ENCODE measurements at regions not wholly inside any gene's neighbourhood (a gene's known extent, or its start where the extent isn't known, plus 50 kb on each side); places are given as distances from the start of the nearest gene placed in this dataset.
"Not testable (repeated sequence)": the region's sequence is repeated elsewhere in the genome, so short reads cannot be mapped to it uniquely, and the experiment has no call there.

DNA sequence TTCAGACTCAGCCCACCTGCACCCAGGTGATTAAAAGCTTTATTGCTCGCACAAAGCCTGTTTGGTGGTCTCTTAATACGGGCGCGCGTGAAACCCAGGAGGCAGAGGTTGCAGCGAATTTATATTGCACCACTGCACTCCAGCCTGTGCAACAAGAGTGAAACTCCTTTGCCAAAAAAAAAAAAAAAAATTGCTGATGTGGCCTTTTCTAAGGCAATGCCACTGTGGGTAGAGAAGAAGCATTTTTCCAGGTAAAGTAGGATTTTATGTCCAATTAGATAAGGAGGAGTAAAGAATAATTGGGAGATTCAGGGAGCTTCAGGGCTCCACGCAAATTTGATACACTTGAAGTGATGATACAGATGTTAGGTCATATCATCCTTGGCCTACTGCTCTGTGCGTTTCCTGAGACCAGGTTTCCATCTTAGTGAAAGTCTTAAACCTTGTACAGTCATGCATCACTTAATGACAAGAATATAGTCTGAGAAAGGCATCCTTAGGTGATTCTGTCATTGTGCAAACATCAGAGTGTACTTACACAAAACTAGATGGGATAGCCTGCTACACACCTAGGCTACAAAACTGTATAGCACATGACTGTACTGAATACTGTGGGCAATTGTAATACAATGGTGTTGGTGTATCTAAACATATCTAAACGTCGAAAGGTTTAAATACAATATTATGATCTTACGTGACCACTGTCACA is 150.9 kb downstream of the SPRY2 start:
- no peak overlapping the region for H3K27ac Mint-ChIP-seq
- no peaks in the 10 kb centered on the region for H3K9me3 Mint-ChIP-seq
- H3K27me3 Mint-ChIP-seq = no peaks in the 10 kb centered on the region
- DNase-seq (ENCODE audit: low spot score) (no peak), ATAC-seq (no peak)
- no peaks in the 10 kb centered on the region for H3K4me1 Mint-ChIP-seq (ENCODE audit: low read depth in 2 of 2)
- H3K4me3 Mint-ChIP-seq = no peak overlapping the region
- H3K36me3 Mint-ChIP-seq = no peaks in the 10 kb centered on the region

DNA sequence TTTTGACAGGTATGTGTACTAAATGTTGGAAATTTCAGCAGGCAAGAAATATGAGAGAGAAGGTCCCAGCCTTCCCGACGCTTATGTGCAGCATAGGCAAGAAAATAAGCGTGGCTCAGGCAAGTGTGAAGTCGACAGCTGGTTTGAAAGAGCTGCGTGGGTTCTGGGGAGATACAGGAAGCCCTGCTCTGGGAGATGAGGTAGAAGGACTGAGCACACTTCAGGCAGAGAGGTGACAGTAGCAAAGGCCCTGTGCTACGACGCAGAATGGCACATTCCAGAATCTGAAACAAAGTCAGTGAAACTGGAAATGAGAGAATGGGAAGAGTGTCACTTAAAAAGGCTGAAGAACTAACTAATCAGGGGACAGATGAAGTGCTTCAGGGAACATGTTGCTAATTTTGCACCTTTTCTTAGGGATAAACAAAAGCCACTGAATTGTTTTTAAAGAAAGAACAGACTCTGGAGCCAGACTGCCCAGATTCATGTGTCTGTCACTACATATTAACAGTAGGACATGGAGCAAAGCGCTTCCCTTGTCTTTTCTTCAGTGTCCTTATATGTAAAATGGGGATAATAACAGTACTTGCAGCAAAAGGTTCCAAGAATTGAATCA is 160.1 kb downstream of the SPRY2 start:
- Mint-ChIP-seq H3K4me3 (no peak overlapping the region), H3K27me3 (no peaks in the 10 kb centered on the region), H3K36me3 (no peaks in the 10 kb centered on the region), H3K27ac (no peak overlapping the region), H3K4me1 (ENCODE audit: low read depth in 2 of 2) (no peaks in the 10 kb centered on the region), H3K9me3 (no peaks in the 10 kb centered on the region)
- DNase-seq (ENCODE audit: low spot score) (no peak), ATAC-seq (no peak)

DNA sequence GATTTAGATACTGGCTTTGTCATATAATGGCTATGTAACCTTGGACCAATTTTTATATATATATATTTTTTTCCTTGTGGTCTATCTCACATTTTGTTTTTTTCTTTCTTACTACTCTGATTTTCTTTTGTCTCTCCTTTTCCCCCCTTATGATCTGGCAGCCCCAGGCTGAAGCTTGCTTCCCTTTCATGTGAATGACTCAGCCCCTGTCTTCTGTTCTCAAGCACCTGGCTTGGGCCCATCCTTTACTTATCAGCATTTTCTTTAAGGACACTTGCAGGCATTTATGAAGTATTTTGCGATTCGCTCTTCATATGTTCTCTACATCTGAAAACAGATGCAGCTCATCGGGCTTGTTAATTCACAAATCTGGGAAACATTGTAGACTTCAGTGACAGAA is 163.6 kb downstream of the SPRY2 start:
- Mint-ChIP-seq H3K27ac (no peak overlapping the region), H3K4me3 (no peak overlapping the region), H3K4me1 (ENCODE audit: low read depth in 2 of 2) (no peaks in the 10 kb centered on the region), H3K9me3 (no peaks in the 10 kb centered on the region), H3K27me3 (peaks cover 0 to 2% of the 10 kb centered on the region in 2 donors), H3K36me3 (no peaks in the 10 kb centered on the region)
- ATAC-seq (no peak), DNase-seq (ENCODE audit: low spot score) (no peak)

DNA sequence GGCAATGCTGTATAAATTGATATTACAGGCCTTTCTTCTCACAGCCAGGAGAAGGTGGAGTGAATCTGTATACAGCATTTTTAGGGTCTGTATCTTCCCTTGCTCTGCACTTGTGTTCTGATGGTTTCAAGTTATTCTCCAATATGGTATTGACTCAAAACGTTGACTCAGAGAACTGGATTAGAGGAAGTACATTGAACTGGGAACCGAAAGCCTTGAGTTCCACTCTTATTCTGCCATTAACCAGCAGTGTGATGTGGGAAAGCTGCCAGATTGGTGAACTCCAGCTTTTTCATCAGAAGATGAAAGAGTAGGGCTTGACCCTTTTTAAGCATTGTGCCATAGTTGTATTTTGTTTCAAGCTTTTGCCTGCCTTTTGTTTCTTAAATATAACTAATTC is 167.7 kb downstream of the SPRY2 start:
- no peak for ATAC-seq
- Mint-ChIP-seq H3K27me3 (peaks cover 0 to 2% of the 10 kb centered on the region in 2 donors), H3K36me3 (no peaks in the 10 kb centered on the region), H3K4me1 (ENCODE audit: low read depth in 2 of 2) (no peaks in the 10 kb centered on the region), H3K9me3 (no peaks in the 10 kb centered on the region), H3K27ac (no peak overlapping the region), H3K4me3 (no peak overlapping the region)
- DNase-seq (ENCODE audit: low spot score) = no peak

DNA sequence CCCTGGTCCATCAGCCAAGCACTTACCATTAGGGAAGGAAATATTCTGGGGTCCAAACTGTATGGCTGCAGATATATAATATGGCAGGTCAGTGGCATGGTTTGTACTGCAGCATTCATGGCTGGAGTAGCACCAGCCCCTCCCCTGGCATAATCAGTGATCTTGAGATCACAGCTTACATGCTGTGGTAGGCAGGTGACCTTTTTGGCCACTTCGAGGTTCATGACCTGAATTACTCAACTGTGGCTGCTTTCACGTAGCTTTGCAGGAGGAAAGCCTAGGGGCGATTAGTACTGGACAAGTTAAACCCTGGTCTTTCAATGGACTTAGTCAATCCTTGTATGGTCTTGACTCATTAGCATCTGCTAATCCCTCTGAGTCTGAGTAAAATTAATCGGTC is 169.8 kb downstream of the SPRY2 start:
- no peak overlapping the region for H3K4me3 Mint-ChIP-seq
- no peaks in the 10 kb centered on the region for H3K36me3 Mint-ChIP-seq
- DNase-seq (ENCODE audit: low spot score) (no peak), ATAC-seq (no peak)
- peaks cover 0 to 2% of the 10 kb centered on the region in 2 donors for H3K27me3 Mint-ChIP-seq
- no peaks in the 10 kb centered on the region for H3K4me1 Mint-ChIP-seq (ENCODE audit: low read depth in 2 of 2)
- H3K9me3 Mint-ChIP-seq = no peaks in the 10 kb centered on the region
- H3K27ac Mint-ChIP-seq = no peak overlapping the region

DNA sequence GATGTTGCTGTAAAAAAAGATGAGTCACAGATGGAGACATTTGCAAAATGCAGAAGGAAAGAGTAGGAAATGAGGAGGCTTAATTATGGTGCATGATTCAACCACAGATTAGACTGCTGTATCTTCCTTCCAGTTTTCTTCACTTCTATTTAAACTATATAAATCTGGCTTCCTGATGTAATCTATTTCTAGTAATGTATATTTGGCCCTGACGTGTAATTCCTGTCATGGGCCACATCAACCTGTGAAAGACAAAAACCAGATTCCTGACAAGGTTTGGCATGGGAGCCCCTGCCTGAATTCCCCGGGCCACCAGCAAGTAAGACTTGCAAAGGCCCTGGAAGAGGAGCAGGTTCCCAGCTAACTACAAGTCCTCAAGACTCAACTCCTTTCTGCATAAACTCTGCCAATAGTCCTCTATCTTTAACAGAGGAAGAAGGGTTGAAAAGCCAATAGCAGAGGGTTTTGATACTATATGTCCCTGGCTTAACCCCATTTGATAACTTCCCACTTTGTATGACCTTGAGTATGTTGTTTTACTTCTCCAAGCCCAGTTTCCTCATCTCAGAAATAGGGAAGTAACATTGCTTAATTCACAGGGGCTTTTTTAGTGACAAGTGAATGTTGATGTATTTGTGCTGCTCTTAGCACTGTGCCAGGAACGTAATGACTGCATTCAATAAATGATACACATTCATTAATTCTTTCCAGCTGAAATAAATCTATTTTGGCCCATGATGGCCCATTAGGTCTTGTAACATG is 172.7 kb downstream of the SPRY2 start:
- ATAC-seq = no peak

DNA sequence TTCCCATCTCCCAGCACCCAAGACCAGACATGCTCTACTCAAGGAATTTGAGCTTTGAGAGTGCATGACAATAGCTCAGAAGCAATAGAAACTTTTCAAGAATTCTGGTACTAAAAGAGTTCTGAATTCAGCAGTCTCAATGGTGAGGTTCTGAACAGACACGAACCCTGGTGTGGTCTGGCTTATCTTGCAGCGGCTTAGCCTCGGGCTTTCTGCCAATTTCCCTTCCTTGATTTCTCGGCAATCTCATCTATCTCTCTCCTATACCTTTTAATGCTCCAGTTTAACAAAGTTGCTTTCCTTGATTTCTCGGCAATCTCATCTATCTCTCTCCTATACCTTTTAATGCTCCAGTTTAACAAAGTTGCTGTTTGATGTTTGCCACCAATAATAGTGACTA is 174.6 kb downstream of the SPRY2 start:
- Mint-ChIP-seq H3K9me3 (no peaks in the 10 kb centered on the region), H3K27ac (no peak overlapping the region), H3K27me3 (no peaks in the 10 kb centered on the region), H3K4me3 (no peak overlapping the region), H3K36me3 (no peaks in the 10 kb centered on the region), H3K4me1 (ENCODE audit: low read depth in 2 of 2) (peaks cover 0 to 3% of the 10 kb centered on the region in 2 donors)
- ATAC-seq = no peak
- no peak for DNase-seq (ENCODE audit: low spot score)

More for the DNA sequence above, 172.7 kb downstream of the SPRY2 start:
- no peaks in the 10 kb centered on the region for H3K36me3 Mint-ChIP-seq
- no peak overlapping the region for H3K4me3 Mint-ChIP-seq
- no peak overlapping the region for H3K27ac Mint-ChIP-seq
- no peaks in the 10 kb centered on the region for H3K27me3 Mint-ChIP-seq
- H3K9me3 Mint-ChIP-seq = no peaks in the 10 kb centered on the region
- DNase-seq (ENCODE audit: low spot score) = no peak
- H3K4me1 Mint-ChIP-seq (ENCODE audit: low read depth in 2 of 2) = peaks cover 0 to 3% of the 10 kb centered on the region in 2 donors

DNA sequence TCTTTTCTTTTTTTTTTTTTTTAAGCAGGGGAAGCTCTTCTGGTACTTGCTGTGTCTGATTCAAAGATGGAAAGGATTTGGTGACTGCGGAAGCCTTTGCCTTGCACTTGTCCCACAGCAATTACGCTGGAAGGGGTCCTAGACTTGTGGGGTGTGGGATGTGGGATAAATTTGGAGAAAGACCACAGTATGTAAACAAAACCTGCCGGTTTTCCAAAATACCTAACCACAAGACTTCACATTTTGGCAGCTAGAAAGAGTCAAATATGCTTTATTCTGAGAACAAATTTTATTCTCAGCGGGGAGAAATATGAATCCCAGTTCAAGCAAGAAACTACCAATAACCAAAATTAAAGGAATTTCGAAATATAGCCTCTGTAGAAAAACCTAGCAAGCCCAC is 176.5 kb downstream of the SPRY2 start:
- DNase-seq (ENCODE audit: low spot score) (no peak), ATAC-seq (no peak)

DNA sequence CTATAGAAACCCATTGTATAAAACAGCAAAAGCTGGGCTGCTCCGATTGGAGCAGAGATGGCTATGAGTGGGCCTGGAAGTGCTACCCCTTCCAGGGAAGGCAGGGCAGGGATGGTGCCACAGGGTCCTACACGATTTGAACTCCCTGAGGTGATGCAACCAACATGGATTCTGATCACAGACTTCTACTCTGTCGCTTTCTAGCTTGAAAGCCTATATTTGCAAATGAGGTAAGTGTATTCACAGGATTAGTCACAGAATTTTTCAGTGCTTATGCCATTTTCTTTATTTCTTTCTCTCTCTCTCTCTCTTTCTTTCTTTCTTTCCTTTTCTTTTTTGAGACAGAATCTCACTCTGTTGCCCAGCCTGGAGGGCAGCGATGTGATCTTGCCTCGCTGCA is 179.0 kb downstream of the SPRY2 start:
- peaks cover 3% of the 10 kb centered on the region for H3K9me3 Mint-ChIP-seq
- peaks cover 0 to 3% of the 10 kb centered on the region in 2 donors for H3K4me1 Mint-ChIP-seq (ENCODE audit: low read depth in 2 of 2)
- H3K27me3 Mint-ChIP-seq = no peaks in the 10 kb centered on the region

More for the DNA sequence above, 176.5 kb downstream of the SPRY2 start:
- Mint-ChIP-seq H3K4me1 (ENCODE audit: low read depth in 2 of 2) (peaks cover 0 to 3% of the 10 kb centered on the region in 2 donors), H3K27ac (no peak overlapping the region), H3K4me3 (no peak overlapping the region), H3K36me3 (no peaks in the 10 kb centered on the region), H3K9me3 (no peaks in the 10 kb centered on the region), H3K27me3 (no peaks in the 10 kb centered on the region)

DNA sequence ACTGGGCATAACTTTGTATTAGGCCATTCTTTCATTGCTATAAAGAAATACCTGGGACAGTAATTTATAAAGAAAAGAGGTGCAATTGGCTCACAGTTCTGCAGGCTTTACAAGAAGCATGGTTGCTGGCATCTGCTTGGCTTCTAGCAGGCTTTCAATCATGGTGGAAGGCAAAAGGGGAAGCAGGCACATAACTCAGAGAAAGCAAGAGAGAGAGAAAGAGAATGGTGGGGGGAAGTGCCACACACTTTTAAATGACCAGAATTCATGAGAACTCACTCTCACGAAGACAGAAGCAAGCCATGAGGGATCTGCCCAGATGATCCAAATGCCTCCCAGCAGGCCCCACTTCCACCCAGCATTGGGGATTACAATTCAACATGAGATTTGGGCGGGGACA is 179.7 kb downstream of the SPRY2 start:
- ATAC-seq = no peak
- Mint-ChIP-seq H3K4me1 (ENCODE audit: low read depth in 2 of 2) (peaks cover 0 to 3% of the 10 kb centered on the region in 2 donors), H3K27ac (no peak overlapping the region)

More for the DNA sequence above, 179.0 kb downstream of the SPRY2 start:
- no peak for DNase-seq (ENCODE audit: low spot score)
- no peak overlapping the region for H3K4me3 Mint-ChIP-seq
- H3K27ac Mint-ChIP-seq = no peak overlapping the region
- no peak for ATAC-seq
- H3K36me3 Mint-ChIP-seq = no peaks in the 10 kb centered on the region

DNA sequence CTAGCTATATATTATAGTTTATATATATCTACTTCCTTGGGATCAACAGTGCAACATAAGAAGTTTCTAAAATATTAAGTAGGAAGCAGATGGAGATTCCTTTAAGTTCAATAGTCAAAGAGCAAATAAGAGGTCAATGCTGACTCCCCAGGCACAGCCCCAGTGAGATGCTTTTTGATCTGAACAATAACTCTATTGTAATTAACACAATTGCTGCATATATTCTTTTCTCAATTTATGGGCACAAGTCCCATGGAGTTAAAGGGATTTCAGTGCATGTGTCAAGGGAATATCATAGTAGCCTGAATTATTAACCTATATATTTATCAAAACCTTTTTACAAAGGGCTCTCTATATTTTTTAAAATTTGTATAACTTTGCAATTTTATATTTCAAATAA is 180.8 kb downstream of the SPRY2 start:
- Mint-ChIP-seq H3K4me3 (no peak overlapping the region), H3K36me3 (no peaks in the 10 kb centered on the region), H3K27ac (no peak overlapping the region), H3K9me3 (peaks cover 7% of the 10 kb centered on the region), H3K27me3 (no peaks in the 10 kb centered on the region), H3K4me1 (ENCODE audit: low read depth in 2 of 2) (peaks cover 0 to 3% of the 10 kb centered on the region in 2 donors)
- ATAC-seq (no peak), DNase-seq (ENCODE audit: low spot score) (no peak)

More for the DNA sequence above, 179.7 kb downstream of the SPRY2 start:
- H3K27me3 Mint-ChIP-seq = no peaks in the 10 kb centered on the region
- no peak for DNase-seq (ENCODE audit: low spot score)
- H3K36me3 Mint-ChIP-seq = no peaks in the 10 kb centered on the region
- peaks cover 7% of the 10 kb centered on the region for H3K9me3 Mint-ChIP-seq
- no peak overlapping the region for H3K4me3 Mint-ChIP-seq

DNA sequence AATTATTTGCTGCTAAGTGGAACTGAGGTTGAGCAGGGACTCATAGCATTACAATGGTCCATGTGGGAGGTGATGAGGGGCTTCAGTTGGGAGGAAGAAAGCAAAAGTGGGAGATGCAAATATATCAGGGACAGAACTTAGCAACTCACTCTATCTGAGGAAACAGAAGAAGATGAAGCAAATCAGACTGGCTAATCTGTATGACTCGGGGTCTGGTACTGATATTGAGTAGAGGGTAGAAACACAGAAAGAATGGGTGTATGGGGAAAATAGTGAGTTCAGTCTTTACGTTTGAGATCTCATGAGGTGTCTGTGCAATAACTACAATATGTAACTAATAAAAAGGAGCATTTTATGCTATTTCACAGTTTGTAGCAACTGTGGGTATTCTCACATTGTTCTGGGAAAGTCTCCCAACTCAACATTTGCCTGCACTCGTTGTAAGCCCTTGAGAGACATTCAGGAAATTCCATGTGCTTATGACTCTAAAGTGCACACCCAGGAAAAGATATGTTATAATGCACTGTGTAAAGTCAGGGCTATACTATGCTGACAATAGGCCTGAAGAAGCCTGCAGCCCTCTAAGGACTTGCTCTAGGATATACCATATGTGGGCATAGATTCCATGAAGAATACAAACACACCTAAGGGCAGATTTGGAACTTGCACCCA is 183.5 kb downstream of the SPRY2 start:
- Mint-ChIP-seq H3K4me3 (no peak overlapping the region), H3K4me1 (ENCODE audit: low read depth in 2 of 2) (no peaks in the 10 kb centered on the region), H3K9me3 (peaks cover 7% of the 10 kb centered on the region), H3K36me3 (no peaks in the 10 kb centered on the region), H3K27me3 (no peaks in the 10 kb centered on the region), H3K27ac (no peak overlapping the region)
- DNase-seq (ENCODE audit: low spot score) (no peak), ATAC-seq (no peak)

DNA sequence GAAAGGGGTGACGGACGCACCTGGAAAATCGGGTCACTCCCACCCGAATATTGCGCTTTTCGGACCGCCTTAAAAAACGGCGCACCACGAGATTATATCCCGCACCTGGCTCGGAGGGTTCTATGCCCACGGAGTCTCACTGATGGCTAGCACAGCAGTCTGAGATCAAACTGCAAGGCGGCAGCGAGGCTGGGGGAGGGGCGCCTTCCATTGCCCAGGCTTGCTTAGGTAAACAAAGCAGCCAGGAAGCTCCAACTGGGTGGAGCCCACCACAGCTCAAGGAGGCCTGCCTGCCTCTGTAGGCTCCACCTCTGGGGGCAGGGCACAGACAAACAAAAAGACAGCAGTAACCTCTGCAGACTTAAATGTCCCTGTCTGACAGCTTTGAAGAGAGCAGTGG is 188.8 kb downstream of the SPRY2 start:
- H3K27me3 Mint-ChIP-seq; H3K36me3 Mint-ChIP-seq; H3K4me3 Mint-ChIP-seq; DNase-seq (ENCODE audit: low spot score); H3K4me1 Mint-ChIP-seq (ENCODE audit: low read depth in 2 of 2); H3K27ac Mint-ChIP-seq; ATAC-seq; H3K9me3 Mint-ChIP-seq: not testable (repeated sequence)

DNA sequence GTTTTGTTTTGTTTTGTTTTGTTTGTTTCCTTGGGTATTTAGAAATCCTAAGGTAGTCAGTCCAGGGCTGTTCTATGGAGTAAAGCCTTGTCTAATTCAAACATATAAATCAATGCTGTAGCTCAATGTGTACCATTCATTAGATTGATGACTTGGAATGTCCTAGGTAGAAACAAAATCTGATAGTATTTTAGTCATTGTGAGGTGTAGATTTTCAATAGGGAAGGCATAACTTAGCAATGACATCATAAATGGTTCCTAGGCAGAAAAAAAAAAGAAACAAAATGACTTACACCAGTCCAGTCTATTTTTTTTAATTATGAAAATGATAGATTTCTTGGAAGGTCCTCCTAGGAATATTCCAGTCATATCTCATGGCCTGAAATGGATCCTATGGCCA is 189.9 kb downstream of the SPRY2 start:
- H3K27ac Mint-ChIP-seq = no peak overlapping the region
- no peaks in the 10 kb centered on the region for H3K4me1 Mint-ChIP-seq (ENCODE audit: low read depth in 2 of 2)
- H3K9me3 Mint-ChIP-seq = no peaks in the 10 kb centered on the region
- no peaks in the 10 kb centered on the region for H3K36me3 Mint-ChIP-seq
- no peak overlapping the region for H3K4me3 Mint-ChIP-seq
- no peak for DNase-seq (ENCODE audit: low spot score)
- no peak for ATAC-seq
- H3K27me3 Mint-ChIP-seq = no peaks in the 10 kb centered on the region

Data from natural killer cell treated with Interleukin-12 subunit alpha and Interleukin-12 subunit beta and Interleukin-15 and Interleukin-18, amount 100 ng/mL, for 72 hours (primary cell).